Effector memory CD4-positive, alpha-beta T cell (primary cell): ENCODE measurements at regions not wholly inside any gene's neighbourhood (a gene's known extent, or its start where the extent isn't known, plus 50 kb on each side); places are given as distances from the start of the nearest gene placed in this dataset.

Source experiments
- DNase-seq, 3 donors: peaks; one replicate each; pipeline ENCODE4 v3.0.0-alpha.2; 2020
- H3K27ac ChIP-seq: 2 replicates; pipeline ENCODE4 v1.7.0; 2013; ENCODE audit warnings: mild to moderate bottlenecking, low read length, moderate library complexity; ENCODE audit not compliant: insufficient read depth, poor library complexity, severe bottlenecking
- H3K27me3 ChIP-seq: replicated peaks from 2 replicates; pipeline ENCODE4 v1.7.0; 2013; ENCODE audit warnings: mild to moderate bottlenecking, low read length; ENCODE audit not compliant: insufficient read depth, control insufficient read depth, poor library complexity, severe bottlenecking
- H3K36me3 ChIP-seq: 2 replicates; pipeline ENCODE4 v1.7.0; 2013; ENCODE audit warnings: mild to moderate bottlenecking, low read length, moderate library complexity; ENCODE audit not compliant: control insufficient read depth, insufficient read depth
- H3K4me1 ChIP-seq: 2 replicates; pipeline ENCODE4 v1.7.0; 2013; ENCODE audit warnings: low read length, mild to moderate bottlenecking; ENCODE audit not compliant: control insufficient read depth, insufficient read depth, poor library complexity, severe bottlenecking
- H3K4me3 ChIP-seq: 2 replicates; pipeline ENCODE4 v1.7.0; 2013; ENCODE audit warnings: low read length, low read depth, mild to moderate bottlenecking; ENCODE audit not compliant: insufficient read depth, poor library complexity, severe bottlenecking
- H3K9me3 ChIP-seq: 2 replicates; pipeline ENCODE4 v1.7.0; 2013; ENCODE audit warnings: mild to moderate bottlenecking, low read length, moderate library complexity; ENCODE audit not compliant: control insufficient read depth

- Histone ChIP-seq H3K4me3 (no peak overlapping the region), H3K27me3 (no peaks in the 10 kb centered on the region), H3K4me1 (no peaks in the 10 kb centered on the region), H3K9me3 (no peaks in the 10 kb centered on the region), H3K27ac (no peak overlapping the region), H3K36me3 (no peaks in the 10 kb centered on the region)
- DNase-seq: no peak
Observed at GRCh38 chr12:18207266-18207665, 54.1 kb upstream of the PIK3C2G start.

- H3K9me3 ChIP-seq: no peaks in the 10 kb centered on the region
- H3K27ac ChIP-seq: no peak overlapping the region
- no peaks in the 10 kb centered on the region for H3K27me3 ChIP-seq
- no peaks in the 10 kb centered on the region for H3K4me1 ChIP-seq
- H3K4me3 ChIP-seq: no peak overlapping the region
- H3K36me3 ChIP-seq: no peaks in the 10 kb centered on the region
- DNase-seq: no peak
Observed at GRCh38 chr12:18206198-18206597, 55.1 kb upstream of the PIK3C2G start.

GRCh38 chr12:18204053-18204452 is 57.3 kb upstream of the PIK3C2G start:
- H3K27ac ChIP-seq: no peak overlapping the region
- no peaks in the 10 kb centered on the region for H3K4me1 ChIP-seq
- no peak for DNase-seq
- H3K4me3 ChIP-seq: no peak overlapping the region
- H3K9me3 ChIP-seq: no peaks in the 10 kb centered on the region
- no peaks in the 10 kb centered on the region for H3K36me3 ChIP-seq
- no peaks in the 10 kb centered on the region for H3K27me3 ChIP-seq

- Histone ChIP-seq H3K9me3 (no peaks in the 10 kb centered on the region), H3K36me3 (no peaks in the 10 kb centered on the region), H3K27me3 (no peaks in the 10 kb centered on the region), H3K4me1 (no peaks in the 10 kb centered on the region), H3K27ac (no peak overlapping the region), H3K4me3 (no peak overlapping the region)
- DNase-seq: no peak
Observed at GRCh38 chr12:18192119-18192518, 69.2 kb upstream of the PIK3C2G start.

GRCh38 chr12:18183141-18183540 is 78.2 kb upstream of the PIK3C2G start:
- no peaks in the 10 kb centered on the region for H3K27me3 ChIP-seq
- H3K9me3 ChIP-seq: no peaks in the 10 kb centered on the region
- no peak overlapping the region for H3K27ac ChIP-seq
- no peaks in the 10 kb centered on the region for H3K4me1 ChIP-seq
- no peak for DNase-seq
- no peaks in the 10 kb centered on the region for H3K36me3 ChIP-seq
- H3K4me3 ChIP-seq: no peak overlapping the region

- H3K9me3 ChIP-seq: no peaks in the 10 kb centered on the region
- DNase-seq: no peak
- H3K4me3 ChIP-seq: no peak overlapping the region
- no peak overlapping the region for H3K27ac ChIP-seq
- no peaks in the 10 kb centered on the region for H3K4me1 ChIP-seq
- no peaks in the 10 kb centered on the region for H3K36me3 ChIP-seq
- no peaks in the 10 kb centered on the region for H3K27me3 ChIP-seq
Observed at GRCh38 chr12:18171571-18171970, 81.6 kb upstream of the RERGL start.

GRCh38 chr12:18168016-18168415 is 78.0 kb upstream of the RERGL start:
- Histone ChIP-seq H3K4me3 (no peak overlapping the region), H3K27me3 (no peaks in the 10 kb centered on the region), H3K27ac (no peak overlapping the region), H3K36me3 (no peaks in the 10 kb centered on the region), H3K4me1 (no peaks in the 10 kb centered on the region), H3K9me3 (no peaks in the 10 kb centered on the region)
- no peak for DNase-seq

GRCh38 chr12:18165889-18166288 is 75.9 kb upstream of the RERGL start:
- no peak for DNase-seq
- no peak overlapping the region for H3K4me3 ChIP-seq
- no peaks in the 10 kb centered on the region for H3K27me3 ChIP-seq
- no peaks in the 10 kb centered on the region for H3K4me1 ChIP-seq
- no peak overlapping the region for H3K27ac ChIP-seq
- H3K9me3 ChIP-seq: no peaks in the 10 kb centered on the region
- no peaks in the 10 kb centered on the region for H3K36me3 ChIP-seq

- Histone ChIP-seq H3K9me3 (no peaks in the 10 kb centered on the region), H3K27me3 (no peaks in the 10 kb centered on the region), H3K27ac (no peak overlapping the region), H3K36me3 (no peaks in the 10 kb centered on the region), H3K4me3 (no peak overlapping the region), H3K4me1 (no peaks in the 10 kb centered on the region)
- no peak for DNase-seq
Observed at GRCh38 chr12:18165422-18165871, 75.5 kb upstream of the RERGL start.

GRCh38 chr12:18160901-18161300 is 70.9 kb upstream of the RERGL start:
- no peaks in the 10 kb centered on the region for H3K27me3 ChIP-seq
- no peaks in the 10 kb centered on the region for H3K9me3 ChIP-seq
- H3K4me1 ChIP-seq: no peaks in the 10 kb centered on the region
- H3K27ac ChIP-seq: no peak overlapping the region
- H3K4me3 ChIP-seq: no peak overlapping the region
- DNase-seq: no peak
- no peaks in the 10 kb centered on the region for H3K36me3 ChIP-seq
